SK-N-MC (cell line): ENCODE measurements at regions not wholly inside any gene's neighbourhood (a gene's known extent, or its start where the extent isn't known, plus 50 kb on each side); places are given as distances from the start of the nearest gene placed in this dataset.

Source experiments
- DNase-seq: peaks from one replicate; pipeline ENCODE4 v3.0.0-alpha.2; 2011; ENCODE audit warnings: low read depth, low spot score
- H3K27ac ChIP-seq: fragments of 200-600 bp; sonication (generic); 2 replicates; pipeline ENCODE4 v1.5.1; 2016; ENCODE audit warnings: mixed run types
- H3K36me3 ChIP-seq: fragments of 200-600 bp; sonication (generic); 2 replicates; pipeline ENCODE4 v1.6.1; 2017; ENCODE audit warnings: antibody characterized with exemption, low read length, mixed read lengths; ENCODE audit not compliant: insufficient read depth
- H3K4me3 ChIP-seq: fragments of 200-600 bp; sonication (generic); 2 replicates; pipeline ENCODE4 v1.5.1; 2016
- H3K9ac ChIP-seq: fragments of 200-600 bp; sonication (generic); 2 replicates; pipeline ENCODE4 v1.8.0; 2017; ENCODE audit warnings: mixed run types, mixed read lengths; ENCODE audit not compliant: insufficient read length
- H3K9me3 ChIP-seq: fragments of 200-600 bp; sonication (generic); 2 replicates; pipeline ENCODE4 v1.6.1; 2017; ENCODE audit warnings: low read depth, mild to moderate bottlenecking, antibody characterized with exemption, low read length, moderate library complexity, mixed read lengths
- EZH2 ChIP-seq: fragments of 200-600 bp; sonication (generic); IDR thresholded peaks from one replicate; pipeline ENCODE4 v1.6.1; 2017; ENCODE audit warnings: antibody characterized with exemption
- FOXP2 ChIP-seq: optimal IDR thresholded peaks from 2 replicates; pipeline ENCODE3; 2011; ENCODE audit warnings: mild to moderate bottlenecking, moderate library complexity; ENCODE audit not compliant: insufficient read depth; ENCODE audit errors: extremely low read length, control extremely low read depth
- POLR2AphosphoS5 ChIP-seq: IDR thresholded peaks from 2 replicates; pipeline ENCODE4 v1.6.1; 2012; ENCODE audit warnings: mild to moderate bottlenecking, low read depth, low read length, borderline replicate concordance

- Histone ChIP-seq H3K9me3 (no peaks in the 10 kb centered on the region), H3K4me3 (no peak overlapping the region), H3K36me3 (no peaks in the 10 kb centered on the region), H3K9ac (no peak overlapping the region), H3K27ac (no peak overlapping the region)
- DNase-seq, result no peak
- TF ChIP-seq POLR2AphosphoS5 (no peak), FOXP2 (no peak)
Measured at GRCh38 chr19:28014615-28015405, 1198.1 kb downstream of the UQCRFS1 start.

DNA sequence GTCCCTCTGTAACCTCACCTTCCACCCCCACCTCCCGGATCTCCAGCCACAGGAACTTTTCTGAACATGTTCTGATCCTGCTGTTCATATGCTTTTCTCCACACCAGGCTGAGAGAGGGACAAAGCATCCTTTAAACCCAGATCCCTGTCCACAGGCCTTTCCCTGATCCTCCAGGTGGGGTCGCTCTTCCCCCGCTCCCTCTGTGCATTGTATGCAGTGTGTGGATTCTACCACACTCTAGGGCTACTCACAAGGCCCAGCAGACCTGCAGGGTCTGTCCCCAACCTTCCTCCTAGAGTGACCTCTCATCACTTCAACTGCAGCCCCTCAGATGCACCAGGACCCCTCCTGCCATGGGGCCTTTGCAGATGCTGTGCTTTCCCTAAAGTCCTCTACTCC is 1200.6 kb downstream of the UQCRFS1 start:
- Histone ChIP-seq H3K4me3 (no peak overlapping the region), H3K27ac (no peak overlapping the region), H3K36me3 (no peaks in the 10 kb centered on the region), H3K9me3 (no peaks in the 10 kb centered on the region), H3K9ac (no peak overlapping the region)
- TF ChIP-seq POLR2AphosphoS5 (no peak), EZH2 (no peak), FOXP2 (no peak)
- DNase-seq, result no peak

DNA sequence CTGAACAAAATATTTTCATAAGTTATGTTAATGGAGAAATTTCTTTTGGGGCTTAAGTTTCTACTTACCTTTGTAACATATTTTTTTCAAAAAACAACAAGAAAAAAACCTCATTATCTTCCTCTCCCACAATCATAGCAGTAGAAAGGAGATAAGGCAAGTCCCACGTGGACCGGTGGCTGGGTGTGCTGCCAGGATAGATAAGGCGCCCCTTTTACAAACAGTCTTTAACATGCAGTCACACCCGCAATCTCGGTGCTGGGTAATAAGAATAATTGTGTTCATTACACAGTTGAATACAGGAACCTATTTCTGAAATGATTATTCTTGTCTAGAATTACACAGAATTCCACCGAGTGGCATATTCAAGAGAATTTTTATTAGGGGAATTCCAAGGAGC is 1202.3 kb downstream of the UQCRFS1 start:
- TF ChIP-seq POLR2AphosphoS5 (no peak), FOXP2 (no peak), EZH2 (no peak)
- Histone ChIP-seq H3K36me3 (no peaks in the 10 kb centered on the region), H3K4me3 (no peak overlapping the region), H3K9ac (no peak overlapping the region), H3K9me3 (no peaks in the 10 kb centered on the region), H3K27ac (no peak overlapping the region)
- DNase-seq, result no peak

DNA sequence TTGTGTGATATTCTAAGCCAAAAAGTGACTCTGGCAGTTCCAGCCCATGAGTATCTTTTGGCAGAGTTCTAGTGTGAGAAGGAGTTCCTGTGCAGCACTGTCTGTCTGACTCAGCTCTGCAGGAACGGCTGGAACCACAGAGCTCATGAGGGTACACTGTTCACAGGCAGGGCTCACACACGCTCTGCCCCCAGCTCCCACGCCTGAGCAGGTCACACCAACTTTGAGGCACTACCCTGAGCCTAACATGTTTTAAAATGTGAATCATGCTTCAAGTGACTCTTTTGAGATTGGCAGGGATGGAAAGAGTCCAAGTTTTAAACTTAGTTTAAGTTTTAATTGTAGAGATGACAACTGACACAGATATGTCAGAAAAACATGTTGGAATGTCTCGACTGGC is 1203.3 kb downstream of the UQCRFS1 start:
- TF ChIP-seq FOXP2 (no peak), POLR2AphosphoS5 (no peak), EZH2 (no peak)
- H3K27ac ChIP-seq, result no peak overlapping the region
- H3K4me3 ChIP-seq, result no peak overlapping the region
- no peaks in the 10 kb centered on the region for H3K9me3 ChIP-seq
- H3K9ac ChIP-seq, result no peak overlapping the region
- no peaks in the 10 kb centered on the region for H3K36me3 ChIP-seq
- DNase-seq, result no peak

DNA sequence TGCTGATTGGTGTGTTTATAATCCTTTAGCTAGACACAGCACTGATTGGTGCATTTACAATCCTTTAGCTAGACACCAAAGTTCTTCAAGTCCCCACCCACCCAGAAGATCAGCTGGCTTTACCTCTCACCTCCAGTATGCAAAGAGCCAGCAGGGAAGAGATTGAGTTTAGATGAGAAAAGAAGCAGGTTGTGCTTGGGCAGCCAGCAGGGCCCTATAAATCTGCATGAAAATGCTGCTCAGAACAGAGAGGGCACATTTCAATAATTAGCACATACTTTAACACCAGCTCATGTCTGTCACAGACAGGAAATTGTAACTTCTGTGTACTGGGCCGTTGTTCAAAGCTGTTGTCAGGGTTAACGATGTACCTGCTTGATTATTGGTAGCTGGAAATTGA is 1204.3 kb downstream of the UQCRFS1 start:
- Histone ChIP-seq H3K9ac (no peak overlapping the region), H3K4me3 (no peak overlapping the region), H3K9me3 (no peaks in the 10 kb centered on the region), H3K36me3 (no peaks in the 10 kb centered on the region), H3K27ac (no peak overlapping the region)
- no peak for TF ChIP-seq POLR2AphosphoS5
- no peak for TF ChIP-seq FOXP2
- no peak for DNase-seq

- no peaks in the 10 kb centered on the region for H3K36me3 ChIP-seq
- no peak for DNase-seq
- TF ChIP-seq EZH2 (no peak), POLR2AphosphoS5 (no peak), FOXP2 (no peak)
- no peak overlapping the region for H3K4me3 ChIP-seq
- H3K27ac ChIP-seq, result no peak overlapping the region
- H3K9me3 ChIP-seq, result no peaks in the 10 kb centered on the region
- H3K9ac ChIP-seq, result no peak overlapping the region
Measured at GRCh38 chr19:28003543-28003942, 1209.4 kb downstream of the UQCRFS1 start.

GRCh38 chr19:27997069-27997468 is 1215.9 kb downstream of the UQCRFS1 start:
- DNase-seq, result no peak
- no peak overlapping the region for H3K4me3 ChIP-seq
- H3K27ac ChIP-seq, result no peak overlapping the region
- H3K9ac ChIP-seq, result no peak overlapping the region
- H3K36me3 ChIP-seq, result no peaks in the 10 kb centered on the region
- no peaks in the 10 kb centered on the region for H3K9me3 ChIP-seq
- TF ChIP-seq FOXP2 (no peak), EZH2 (no peak), POLR2AphosphoS5 (no peak)

GRCh38 chr19:27993619-27994570 is 1219.1 kb downstream of the UQCRFS1 start:
- Histone ChIP-seq H3K4me3 (no peak overlapping the region), H3K27ac (no peak overlapping the region), H3K36me3 (no peaks in the 10 kb centered on the region), H3K9me3 (no peaks in the 10 kb centered on the region), H3K9ac (no peak overlapping the region)
- DNase-seq, result no peak
- no peak for TF ChIP-seq POLR2AphosphoS5
